HepG2 (cell line): ENCODE measurements at regions not wholly inside any gene's neighbourhood (a gene's known extent, or its start where the extent isn't known, plus 50 kb on each side); places are given as distances from the start of the nearest gene placed in this dataset.
A peak's percentile ranks its signal among the peaks of the same experiment; 100 is the strongest.

ENCODE experiments used
- DMTF1 ChIP-seq: sonication (generic); formaldehyde crosslinking; IDR thresholded peaks from 2 replicates; pipeline ENCODE4 v1.4.0; 2020; ENCODE audit warnings: mild to moderate bottlenecking, missing genetic modification reagents
- FOXA3 ChIP-seq: IDR thresholded peaks from 2 replicates; pipeline ENCODE4 v1.6.1; 2016; ENCODE audit warnings: missing genetic modification reagents, missing compliant biosample characterization
- FUBP1 ChIP-seq: sonication (generic); formaldehyde crosslinking; IDR thresholded peaks from 2 replicates; pipeline ENCODE4 v1.5.1; 2020; ENCODE audit warnings: missing genetic modification reagents, mild to moderate bottlenecking, borderline replicate concordance
- KAT7 ChIP-seq: IDR thresholded peaks from 2 replicates; pipeline ENCODE4 v1.6.1; 2018; ENCODE audit warnings: borderline replicate concordance, missing compliant biosample characterization
- MAF1 ChIP-seq: sonication (generic); formaldehyde crosslinking; IDR thresholded peaks from 2 replicates; pipeline ENCODE4 v1.5.0; 2020; ENCODE audit warnings: missing genetic modification reagents, borderline replicate concordance
- MAX ChIP-seq: IDR thresholded peaks from 2 replicates; pipeline ENCODE4 v1.6.1; 2012; ENCODE audit warnings: inconsistent platforms
- MEIS1 ChIP-seq: sonication (generic); formaldehyde crosslinking; IDR thresholded peaks from 2 replicates; pipeline ENCODE4 v1.9.0; 2021; ENCODE audit warnings: mild to moderate bottlenecking, missing genetic modification reagents, moderate library complexity, borderline replicate concordance
- PAX8 ChIP-seq: sonication (generic); formaldehyde crosslinking; IDR thresholded peaks from 2 replicates; pipeline ENCODE4 v1.8.0; 2022; ENCODE audit warnings: mild to moderate bottlenecking, missing genetic modification reagents, borderline replicate concordance
- REL ChIP-seq: sonication (generic); formaldehyde crosslinking; conservative IDR thresholded peaks from 2 replicates; pipeline ENCODE4 v1.8.0; 2022; ENCODE audit warnings: mild to moderate bottlenecking, missing genetic modification reagents, moderate library complexity
- SETDB1 ChIP-seq: sonication (generic); formaldehyde crosslinking; IDR thresholded peaks from 2 replicates; pipeline ENCODE4 v1.5.1; 2020; ENCODE audit warnings: missing genetic modification reagents, mild to moderate bottlenecking, borderline replicate concordance
- SNAPC5 ChIP-seq: sonication (generic); formaldehyde crosslinking; IDR thresholded peaks from 2 replicates; pipeline ENCODE4 v1.8.1; 2023; ENCODE audit warnings: mild to moderate bottlenecking, missing genetic modification reagents, borderline replicate concordance
- TBX2 ChIP-seq: sonication (generic); formaldehyde crosslinking; IDR thresholded peaks from 2 replicates; pipeline ENCODE4 v1.5.0; 2020; ENCODE audit warnings: missing genetic modification reagents, mild to moderate bottlenecking, borderline replicate concordance
- THAP8 ChIP-seq: sonication (generic); formaldehyde crosslinking; IDR thresholded peaks from 2 replicates; pipeline ENCODE4 v1.5.1; 2020; ENCODE audit warnings: missing genetic modification reagents, mild to moderate bottlenecking, borderline replicate concordance
- XBP1 ChIP-seq: sonication (generic); formaldehyde crosslinking; IDR thresholded peaks from 2 replicates; pipeline ENCODE4 v1.5.0; 2020; ENCODE audit warnings: missing genetic modification reagents
- ZBTB10 ChIP-seq: sonication (generic); formaldehyde crosslinking; IDR thresholded peaks from 2 replicates; pipeline ENCODE4 v1.4.0; 2020; ENCODE audit warnings: missing genetic modification reagents, borderline replicate concordance
- ZBTB38 ChIP-seq: sonication (generic); formaldehyde crosslinking; IDR thresholded peaks from 2 replicates; pipeline ENCODE4 v1.5.1; 2020; ENCODE audit warnings: mild to moderate bottlenecking, missing genetic modification reagents
- ZNF180 ChIP-seq: sonication (generic); formaldehyde crosslinking; IDR thresholded peaks from 2 replicates; pipeline ENCODE4 v1.4.0; 2020; ENCODE audit warnings: low read depth, missing genetic modification reagents, borderline replicate concordance
- ZNF33A ChIP-seq: sonication (generic); formaldehyde crosslinking; IDR thresholded peaks from 2 replicates; pipeline ENCODE4 v1.5.1; 2020; ENCODE audit warnings: missing genetic modification reagents, mild to moderate bottlenecking, moderate library complexity, borderline replicate concordance

GRCh38 chr3:30476368-30477084 is 129.9 kb upstream of the TGFBR2 start (continued):
- no peak for TF ChIP-seq FUBP1
- TF ChIP-seq MAX: no peak
- no peak for TF ChIP-seq ZNF180
- no peak for TF ChIP-seq MAF1
- no peak for TF ChIP-seq KAT7 (CRISPR knock-in tag)
- TF ChIP-seq DMTF1 (CRISPR knock-in tag): no peak
- no peak for TF ChIP-seq PAX8 (CRISPR knock-in tag)
- TF ChIP-seq XBP1: no peak
- TF ChIP-seq MEIS1 (CRISPR knock-in tag): no peak
- no peak for TF ChIP-seq REL (CRISPR knock-in tag)
- no peak for TF ChIP-seq SNAPC5
- TF ChIP-seq TBX2 (CRISPR knock-in tag): no peak
- TF ChIP-seq ZNF33A (CRISPR knock-in tag): no peak
- no peak for TF ChIP-seq THAP8
- peak; percentile 90 for TF ChIP-seq FOXA3
- no peak for TF ChIP-seq ZBTB10
- TF ChIP-seq ZBTB38: no peak
- no peak for TF ChIP-seq SETDB1 (CRISPR knock-in tag)
